DND-41 (cell line): ENCODE measurements at regions not wholly inside any gene's neighbourhood (a gene's known extent, or its start where the extent isn't known, plus 50 kb on each side); places are given as distances from the start of the nearest gene placed in this dataset.

Experiments
- CTCF ChIP-seq: IDR thresholded peaks from 2 replicates; pipeline ENCODE4 v1.5.1; 2012; ENCODE audit warnings: borderline replicate concordance, low read length, moderate library complexity, mild to moderate bottlenecking; ENCODE audit not compliant: poor library complexity, severe bottlenecking; ENCODE audit errors: extremely low read depth
- EZH2 ChIP-seq: IDR thresholded peaks from 3 replicates; pipeline ENCODE4 v1.6.1; 2012; ENCODE audit warnings: borderline replicate concordance, low read depth, mild to moderate bottlenecking, moderate library complexity, low read length, inconsistent platforms; ENCODE audit not compliant: severe bottlenecking

- TF ChIP-seq CTCF: no peak
- no peak for TF ChIP-seq EZH2
These were observed 445.9 kb downstream of the TLL1 start for GRCh38 chr4:166318810-166319525.
